Esophagus squamous epithelium (tissue), 5 donors: ENCODE measurements at regions not wholly inside any gene's neighbourhood (a gene's known extent, or its start where the extent isn't known, plus 50 kb on each side); places are given as distances from the start of the nearest gene placed in this dataset.

Experiments
- DNase-seq: peaks from one replicate; lab custom pipeline; 2025; lab: John Stamatoyannopoulos, UW
- H3K27ac ChIP-seq, 4 donors: fragments of 200-600 bp; sonication (generic); one replicate each; pipeline ENCODE4 v1.5.1; 2016 to 2019; ENCODE audit warnings: mild to moderate bottlenecking in 1 of 4
- H3K27me3 ChIP-seq, 4 donors: fragments of 200-600 bp; sonication (generic); 1 replicate in 3 of 4; 2 replicates in 1 of 4; pipeline versions ENCODE4 v1.5.1 to v1.6.0; 2017 to 2021; ENCODE audit warnings: antibody characterized with exemption in 1 of 4
- H3K36me3 ChIP-seq, 3 donors: fragments of 200-600 bp; sonication (generic); one replicate each; pipeline ENCODE4 v1.5.1; 2016 to 2019
- H3K4me1 ChIP-seq, 3 donors: fragments of 200-600 bp; sonication (generic); one replicate each; pipeline ENCODE4 v1.5.1; 2017 to 2019
- H3K4me3 ChIP-seq, 4 donors: fragments of 200-600 bp; sonication (generic); 1 replicate in 3 of 4; 2 replicates in 1 of 4; pipeline ENCODE4 v1.5.1; 2016 to 2019; ENCODE audit warnings: mild to moderate bottlenecking in 2 of 4, moderate library complexity in 1 of 4
- H3K9me3 ChIP-seq, 3 donors: fragments of 200-600 bp; sonication (generic); one replicate each; pipeline ENCODE4 v1.5.1; 2016 to 2019
- POLR2A ChIP-seq, 4 donors: fragments of 450-650 bp; IDR thresholded peaks; one replicate each; pipeline ENCODE4 v1.6.1; 2017; ENCODE audit warnings: antibody characterized with exemption in 4 of 4, mild to moderate bottlenecking in 4 of 4, moderate library complexity in 3 of 4
- WGBS, 2 donors: methylation state at CpG; one replicate each; pipeline ENCODE4 v1.1.5; 2018; 5-methylcytosine and 5-hydroxymethylcytosine counted together
- intact Hi-C: fragments of 100-400 bp; cut with DNase I; formaldehyde crosslinking; loops from one replicate; pipeline ENCODE4 v1.15.0; 2022
- TF ChIP-seq, protein P1 (sequence below), 6 experiments: fragments of 450-650 bp in 4 of 6; fragments of 200-600 bp in 2 of 6; sonication (generic) in 2 of 6; IDR thresholded peaks; one replicate each; pipeline ENCODE4 v1.5.1; 2016 to 2019; ENCODE audit warnings: antibody characterized with exemption in 6 of 6, mild to moderate bottlenecking in 4 of 6, moderate library complexity in 4 of 6
- donor health status: DM: yes; HTN: yes; CAD: no.

DNA sequence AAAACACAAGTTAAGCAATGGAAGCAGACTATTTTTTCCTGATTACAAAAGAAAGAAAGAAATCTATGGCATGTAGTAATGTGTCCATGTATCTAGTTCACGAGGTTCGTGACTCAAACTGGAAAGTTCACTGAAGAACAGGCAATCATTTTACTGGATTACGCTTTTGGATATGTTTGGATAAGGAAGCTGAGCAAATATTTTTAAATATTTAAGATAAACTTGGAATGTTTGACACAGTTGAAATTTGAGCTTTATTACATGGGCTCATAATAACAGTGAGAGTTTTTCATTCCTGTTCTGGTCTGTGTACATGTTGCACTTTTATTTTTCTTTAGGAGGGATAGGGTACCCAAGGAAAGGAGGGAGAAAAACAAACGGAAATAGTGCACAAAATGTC is 244.2 kb upstream of the GK2 start:
- peaks cover 0 to 49% (median 18%) of the 10 kb centered on the region in 3 donors for H3K4me1 ChIP-seq
- peak overlapping the region in 2 of 4 donors; percentile 30 to 54 for H3K27ac ChIP-seq
- H3K4me3 ChIP-seq: no peak overlapping the region
- WGBS, 2 donors: 22 to 28% methylated on average over 4 of the region's 4 CpGs
- no peak for TF ChIP-seq POLR2A (IDR thresholded peaks at IDR 0.05)
- TF ChIP-seq, protein P1, sequence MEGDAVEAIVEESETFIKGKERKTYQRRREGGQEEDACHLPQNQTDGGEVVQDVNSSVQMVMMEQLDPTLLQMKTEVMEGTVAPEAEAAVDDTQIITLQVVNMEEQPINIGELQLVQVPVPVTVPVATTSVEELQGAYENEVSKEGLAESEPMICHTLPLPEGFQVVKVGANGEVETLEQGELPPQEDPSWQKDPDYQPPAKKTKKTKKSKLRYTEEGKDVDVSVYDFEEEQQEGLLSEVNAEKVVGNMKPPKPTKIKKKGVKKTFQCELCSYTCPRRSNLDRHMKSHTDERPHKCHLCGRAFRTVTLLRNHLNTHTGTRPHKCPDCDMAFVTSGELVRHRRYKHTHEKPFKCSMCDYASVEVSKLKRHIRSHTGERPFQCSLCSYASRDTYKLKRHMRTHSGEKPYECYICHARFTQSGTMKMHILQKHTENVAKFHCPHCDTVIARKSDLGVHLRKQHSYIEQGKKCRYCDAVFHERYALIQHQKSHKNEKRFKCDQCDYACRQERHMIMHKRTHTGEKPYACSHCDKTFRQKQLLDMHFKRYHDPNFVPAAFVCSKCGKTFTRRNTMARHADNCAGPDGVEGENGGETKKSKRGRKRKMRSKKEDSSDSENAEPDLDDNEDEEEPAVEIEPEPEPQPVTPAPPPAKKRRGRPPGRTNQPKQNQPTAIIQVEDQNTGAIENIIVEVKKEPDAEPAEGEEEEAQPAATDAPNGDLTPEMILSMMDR (IDR thresholded peaks at IDR 0.05): no peak
- intact Hi-C loops: no loop called here
- no peaks in the 10 kb centered on the region for H3K27me3 ChIP-seq
- H3K36me3 ChIP-seq: no peaks in the 10 kb centered on the region
- H3K9me3 ChIP-seq: peaks cover 0 to 2% (median 0%) of the 10 kb centered on the region in 3 donors
- no peak for DNase-seq

DNA sequence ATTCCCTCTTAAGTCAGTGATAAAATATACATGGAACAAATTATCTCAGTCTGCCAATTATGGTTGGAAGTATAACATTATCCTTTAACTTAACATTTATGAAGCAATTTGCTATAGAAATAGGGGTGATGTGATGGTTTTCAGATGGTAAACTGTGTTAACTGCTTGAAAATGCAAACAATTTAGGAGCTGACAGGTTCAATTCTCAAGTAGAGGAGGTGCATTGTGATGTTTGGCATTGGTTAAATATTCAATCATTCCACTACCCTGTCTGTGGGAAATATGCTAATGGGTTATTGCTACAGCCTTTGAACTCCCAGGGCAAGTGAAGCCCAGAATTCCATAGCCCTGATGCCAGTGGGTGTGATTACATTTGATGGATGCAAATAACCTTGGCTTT is 243.4 kb upstream of the GK2 start:
- H3K27ac ChIP-seq: peak overlapping the region in 3 of 4 donors; percentile 16 to 45 (median 39)
- intact Hi-C loops: no loop called here
- no peaks in the 10 kb centered on the region for H3K27me3 ChIP-seq
- no peaks in the 10 kb centered on the region for H3K9me3 ChIP-seq
- no peaks in the 10 kb centered on the region for H3K36me3 ChIP-seq
- TF ChIP-seq, protein P1 (IDR thresholded peaks at IDR 0.05): no peak
- no peak for TF ChIP-seq POLR2A (IDR thresholded peaks at IDR 0.05)
- DNase-seq: no peak
- peaks cover 0 to 49% (median 18%) of the 10 kb centered on the region in 3 donors for H3K4me1 ChIP-seq
- no peak overlapping the region for H3K4me3 ChIP-seq

DNA sequence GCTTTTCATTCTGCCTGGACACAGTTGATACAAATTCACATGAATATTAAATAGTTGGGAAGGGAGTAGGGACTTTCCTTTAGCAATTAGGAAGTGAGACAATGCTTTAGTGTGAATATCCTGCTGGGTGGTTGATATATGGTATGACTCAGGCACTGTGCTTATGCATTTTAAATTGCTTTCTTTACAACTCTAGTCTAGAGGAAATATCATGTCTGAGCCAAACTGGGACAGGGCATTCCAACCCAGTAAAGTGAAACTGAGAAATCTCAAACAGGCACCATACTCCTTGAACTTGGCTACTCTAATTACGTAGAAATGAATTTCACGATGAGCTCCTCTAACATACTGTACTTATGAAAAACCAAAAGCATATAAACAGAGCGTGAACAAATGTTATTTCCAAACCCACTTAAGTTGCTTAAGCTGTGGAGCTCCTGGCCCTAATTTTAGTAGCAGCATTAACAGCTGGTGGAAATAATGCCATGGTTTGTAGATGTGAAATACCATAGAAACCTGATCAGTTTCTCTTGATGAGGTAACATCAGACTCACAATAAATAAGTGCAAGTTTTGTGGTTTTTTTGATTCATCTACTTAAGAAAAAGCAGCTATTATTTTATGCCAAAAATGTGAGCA is 242.9 kb upstream of the GK2 start:
- Histone ChIP-seq H3K9me3 (no peaks in the 10 kb centered on the region), H3K27ac (peak overlapping the region in 3 of 4 donors; percentile 16 to 45 (median 39)), H3K4me3 (no peak overlapping the region), H3K36me3 (no peaks in the 10 kb centered on the region), H3K27me3 (no peaks in the 10 kb centered on the region), H3K4me1 (peaks cover 0 to 49% (median 18%) of the 10 kb centered on the region in 3 donors)
- no peak for TF ChIP-seq POLR2A (IDR thresholded peaks at IDR 0.05)
- TF ChIP-seq, protein P1 (IDR thresholded peaks at IDR 0.05): no peak
- intact Hi-C loops: no loop called here
- WGBS, 2 donors: 23 to 24% methylated on average over 3 of the region's 3 CpGs
- DNase-seq: no peak

DNA sequence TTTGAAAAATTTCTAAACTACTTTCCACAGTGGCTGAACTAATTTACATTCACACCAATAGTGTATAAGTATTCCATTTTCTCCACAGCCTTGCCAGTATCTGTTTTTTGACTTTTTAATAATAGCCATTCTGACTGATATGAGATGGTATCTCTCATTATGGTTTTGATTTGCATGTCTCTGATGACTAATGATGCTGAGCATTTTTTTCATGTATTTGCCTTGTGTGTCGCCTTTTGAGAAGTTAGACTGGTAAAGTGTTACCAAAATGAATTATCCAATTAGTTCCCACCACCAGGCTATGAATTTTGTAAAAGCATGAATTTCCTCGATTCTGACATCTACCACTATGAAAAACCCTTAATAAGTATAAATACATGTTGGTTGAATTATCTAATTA is 242.2 kb upstream of the GK2 start:
- DNase-seq: no peak
- TF ChIP-seq, protein P1 (IDR thresholded peaks at IDR 0.05): no peak
- no peak for TF ChIP-seq POLR2A (IDR thresholded peaks at IDR 0.05)
- no peaks in the 10 kb centered on the region for H3K27me3 ChIP-seq
- no peaks in the 10 kb centered on the region for H3K9me3 ChIP-seq
- 57 to 70% methylated on average over 2 of the region's 2 CpGs for WGBS, 2 donors
- peaks cover 0 to 47% (median 18%) of the 10 kb centered on the region in 3 donors for H3K4me1 ChIP-seq
- intact Hi-C loops: no loop called here
- H3K27ac ChIP-seq: no peak overlapping the region
- H3K36me3 ChIP-seq: no peaks in the 10 kb centered on the region
- no peak overlapping the region for H3K4me3 ChIP-seq

DNA sequence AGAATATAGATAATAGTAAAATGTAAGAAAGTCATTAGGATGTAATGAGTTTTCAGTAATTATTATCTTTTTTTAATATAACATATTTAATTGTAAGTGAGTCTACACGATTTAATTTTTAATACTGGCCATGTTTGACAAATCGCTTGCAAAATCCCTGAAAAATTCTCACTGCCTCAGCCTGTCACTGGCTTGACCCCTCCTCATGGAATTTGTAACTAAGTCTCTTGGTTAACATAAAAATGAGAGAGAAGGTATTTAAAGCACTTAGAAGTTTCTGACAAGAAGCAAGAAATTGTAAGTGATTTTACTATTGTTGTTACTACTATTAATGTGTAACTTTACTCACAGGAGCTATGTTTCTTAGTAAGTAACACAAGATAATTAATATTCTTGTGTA is 237.9 kb upstream of the GK2 start:
- TF ChIP-seq POLR2A (IDR thresholded peaks at IDR 0.05): no peak
- TF ChIP-seq, protein P1 (IDR thresholded peaks at IDR 0.05): no peak
- no peaks in the 10 kb centered on the region for H3K36me3 ChIP-seq
- no peak overlapping the region for H3K4me3 ChIP-seq
- H3K4me1 ChIP-seq: peaks cover 0 to 7% (median 0%) of the 10 kb centered on the region in 3 donors
- WGBS, 2 donors: 63 to 65% methylated on average over 2 of the region's 2 CpGs
- H3K9me3 ChIP-seq: no peaks in the 10 kb centered on the region
- intact Hi-C loops: no loop called here
- DNase-seq: no peak
- no peak overlapping the region for H3K27ac ChIP-seq
- H3K27me3 ChIP-seq: no peaks in the 10 kb centered on the region
